ENCODE measurements at regions not wholly inside any gene's neighbourhood (a gene's known extent, or its start where the extent isn't known, plus 50 kb on each side); places are given as distances from the start of the nearest gene placed in this dataset.

GRCh38 chr6:168942646-168943045, 311.0 kb downstream of the THBS2 start:
- TF ChIP-seq CREB1 (IDR thresholded peaks at IDR 0.05; ENCODE audit: low read depth) (no peak), CEBPB (IDR thresholded peaks at IDR 0.05) (no peak), YY1 (IDR thresholded peaks at IDR 0.05; ENCODE audit: low read depth) (no peak), REST (IDR thresholded peaks at IDR 0.05; ENCODE audit: low read depth) (no peak), FOXM1 (IDR thresholded peaks at IDR 0.05; ENCODE audit: borderline replicate concordance, low read depth) (no peak), EP300 (IDR thresholded peaks at IDR 0.05; ENCODE audit: borderline replicate concordance) (no peak), RAD21 (IDR thresholded peaks at IDR 0.05; ENCODE audit: low read depth) (no peak), USF1 (IDR thresholded peaks at IDR 0.05) (no peak), ZBTB7A (IDR thresholded peaks at IDR 0.05; ENCODE audit: low read depth) (no peak), TEAD4 (IDR thresholded peaks at IDR 0.05) (no peak), TAF1 (IDR thresholded peaks at IDR 0.05; ENCODE audit: low read depth) (no peak), TCF12 (IDR thresholded peaks at IDR 0.05; ENCODE audit: low read depth) (no peak), NFIC (IDR thresholded peaks at IDR 0.05) (no peak)

- no peak for TF ChIP-seq TCF12 (IDR thresholded peaks at IDR 0.05; ENCODE audit: low read depth)
- TF ChIP-seq YY1 (IDR thresholded peaks at IDR 0.05; ENCODE audit: low read depth), result no peak
- no peak for TF ChIP-seq CREB1 (IDR thresholded peaks at IDR 0.05; ENCODE audit: low read depth)
- no peak for TF ChIP-seq MAX (IDR thresholded peaks at IDR 0.05)
- no peak for TF ChIP-seq USF1 (IDR thresholded peaks at IDR 0.05)
- no peak for TF ChIP-seq REST (IDR thresholded peaks at IDR 0.05; ENCODE audit: low read depth)
Measured at GRCh38 chr6:168941036-168941435, 312.6 kb downstream of the THBS2 start.

- TF ChIP-seq ZBTB7A (IDR thresholded peaks at IDR 0.05; ENCODE audit: low read depth), result no peak
- no peak for TF ChIP-seq EGR1 (IDR thresholded peaks at IDR 0.05)
- no peak for TF ChIP-seq YY1 (IDR thresholded peaks at IDR 0.05; ENCODE audit: low read depth)
- no peak for TF ChIP-seq FOXM1 (IDR thresholded peaks at IDR 0.05; ENCODE audit: borderline replicate concordance, low read depth)
- no peak for TF ChIP-seq NFIC (IDR thresholded peaks at IDR 0.05)
- TF ChIP-seq RAD21 (IDR thresholded peaks at IDR 0.05; ENCODE audit: low read depth), result no peak
- no peak for TF ChIP-seq USF1 (IDR thresholded peaks at IDR 0.05)
- no peak for TF ChIP-seq TAF1 (IDR thresholded peaks at IDR 0.05; ENCODE audit: low read depth)
- TF ChIP-seq CREB1 (IDR thresholded peaks at IDR 0.05; ENCODE audit: low read depth), result no peak
- TF ChIP-seq CEBPB (IDR thresholded peaks at IDR 0.05), result no peak
- no peak for TF ChIP-seq TEAD4 (IDR thresholded peaks at IDR 0.05)
- TF ChIP-seq TCF12 (IDR thresholded peaks at IDR 0.05; ENCODE audit: low read depth), result no peak
- TF ChIP-seq MAX (IDR thresholded peaks at IDR 0.05), result no peak
- no peak for TF ChIP-seq REST (IDR thresholded peaks at IDR 0.05; ENCODE audit: low read depth)
- no peak for TF ChIP-seq EP300 (IDR thresholded peaks at IDR 0.05; ENCODE audit: borderline replicate concordance)
Measured at GRCh38 chr6:168939796-168940195, 313.9 kb downstream of the THBS2 start.

- no peak for TF ChIP-seq EGR1 (IDR thresholded peaks at IDR 0.05)
Measured at GRCh38 chr6:168939041-168939440, 314.6 kb downstream of the THBS2 start.

- TF ChIP-seq REST (IDR thresholded peaks at IDR 0.05; ENCODE audit: low read depth) (no peak), TCF12 (IDR thresholded peaks at IDR 0.05; ENCODE audit: low read depth) (0 out of 2 replicates have a peak, but pooled peaks have one; percentile 12)
Measured at GRCh38 chr6:168938546-168938945, 315.1 kb downstream of the THBS2 start.
